HepG2 (cell line): ENCODE measurements at regions not wholly inside any gene's neighbourhood (a gene's known extent, or its start where the extent isn't known, plus 50 kb on each side); places are given as distances from the start of the nearest gene placed in this dataset.
A peak's percentile ranks its signal among the peaks of the same experiment; 100 is the strongest.
"Not testable (repeated sequence)": the region's sequence is repeated elsewhere in the genome, so short reads cannot be mapped to it uniquely, and the experiment has no call there.

Experiments
- ATAC-seq: fragments of 200-7000 bp; cut with Tn5 transposase; 3 replicates; pipeline ENCODE4 v1.9.1; 2020; ENCODE audit warnings: mild to moderate bottlenecking, moderate library complexity
- BruUV-seq: library from RNA; stranded (reverse); fragments of 400-500 nt; replicated peaks from 2 replicates; lab custom pipeline; 2021; lab: Mats Ljungman, UMichigan
- CTCF ChIA-PET: fragments of 300-600 bp; formaldehyde crosslinking; extraction: SDS; loops from one replicate; lab custom pipeline; 2021; ENCODE audit warnings: low total read pairs, inconsistent platforms, low intra/inter-chr PET ratio; lab: Yijun Ruan, JAX
- POLR2A ChIA-PET: fragments of 350-600 bp; sonication (Branson Sonifier 250); formaldehyde crosslinking; loops from one replicate; lab custom pipeline; 2020; ENCODE audit warnings: antibody characterized with exemption, inconsistent platforms; lab: Yijun Ruan, JAX
- DNase-seq: peaks from one replicate; pipeline ENCODE4 v3.0.0-alpha.2; 2015; ENCODE audit warnings: low spot score
- FAIRE-seq: peaks from 3 replicates; lab custom pipeline; 2011; peaks lifted over from hg19 to GRCh38; lab: Jason Lieb, UNC
- H2AFZ ChIP-seq: one replicate; pipeline ENCODE4 v1.6.1; 2011; ENCODE audit warnings: low read length, inconsistent platforms
- H3K27ac ChIP-seq: fragments of 300-600 bp; 3 replicates; pipeline ENCODE4 v1.8.0; 2011; ENCODE audit warnings: mixed run types, mild to moderate bottlenecking, mixed read lengths, low read length, inconsistent platforms; ENCODE audit not compliant: insufficient read depth; ENCODE audit errors: extremely low read length
- H3K27me3 ChIP-seq, 2 experiments: fragments of 200-600 bp in 1 of 2; 2 replicates in 1 of 2; 3 replicates in 1 of 2; pipeline versions ENCODE4 v1.6.0 to v1.8.0; 2011; ENCODE audit warnings: low read length in 2 of 2, mild to moderate bottlenecking in 2 of 2, moderate library complexity in 2 of 2, inconsistent platforms in 1 of 2; ENCODE audit not compliant: insufficient read depth in 2 of 2, control insufficient read depth in 1 of 2
- H3K36me3 ChIP-seq, 2 experiments: fragments of 200-600 bp in 1 of 2; replicated peaks in 1 of 2; 2 replicates in 1 of 2; 3 replicates in 1 of 2; pipeline versions ENCODE4 v1.5.1 to v1.8.0; 2011; ENCODE audit warnings: low read length in 2 of 2, inconsistent platforms in 1 of 2; ENCODE audit not compliant: insufficient read depth in 2 of 2, control insufficient read depth in 1 of 2
- H3K4me1 ChIP-seq: 2 replicates; pipeline ENCODE4 v1.5.1; 2012; ENCODE audit warnings: low read length, inconsistent platforms; ENCODE audit not compliant: insufficient read depth
- H3K4me2 ChIP-seq: 2 replicates; pipeline ENCODE4 v1.6.0; 2011; ENCODE audit warnings: low read depth, low read length, inconsistent platforms
- H3K4me3 ChIP-seq, 3 experiments: fragments of 200-600 bp in 1 of 3; sonication (generic), shearing (Covaris generic) in 1 of 3; replicated peaks in 1 of 3; 2 replicates each; pipeline ENCODE4 v1.5.1; 2011 to 2016; ENCODE audit warnings: low read length in 3 of 3, inconsistent platforms in 2 of 3, low read depth in 2 of 3, mild to moderate bottlenecking in 2 of 3, control low read depth in 1 of 3, mixed read lengths in 1 of 3; ENCODE audit not compliant: insufficient read depth in 1 of 3
- H3K79me2 ChIP-seq: one replicate; pipeline ENCODE4 v1.6.1; 2011; ENCODE audit warnings: low read length, inconsistent platforms; ENCODE audit not compliant: insufficient read depth
- H3K9ac ChIP-seq: 2 replicates; pipeline ENCODE4 v1.6.0; 2011; ENCODE audit warnings: mild to moderate bottlenecking, low read depth, low read length, inconsistent platforms; ENCODE audit not compliant: insufficient read depth
- H3K9me3 ChIP-seq: 2 replicates; pipeline ENCODE4 v1.5.1; 2012; ENCODE audit warnings: mild to moderate bottlenecking, low read length
- H4K20me1 ChIP-seq: 2 replicates; pipeline ENCODE4 v1.6.0; 2011; ENCODE audit warnings: inconsistent platforms, mild to moderate bottlenecking, low read length, moderate library complexity; ENCODE audit not compliant: insufficient read depth
- ARNT ChIP-seq: fragments of 450-650 bp; IDR thresholded peaks from 2 replicates; pipeline ENCODE4 v1.6.1; 2017
- ATF7 ChIP-seq, 2 experiments: fragments of 450-650 bp in 1 of 2; sonication (generic) in 1 of 2; formaldehyde crosslinking in 1 of 2; IDR thresholded peaks; 2 replicates each; pipeline versions ENCODE4 v1.4.0 to v1.6.1; 2016 to 2020; ENCODE audit warnings: antibody characterized with exemption in 1 of 2, mild to moderate bottlenecking in 1 of 2, missing genetic modification reagents in 1 of 2
- ATM ChIP-seq: fragments of 450-650 bp; IDR thresholded peaks from 2 replicates; pipeline ENCODE4 v1.7.1; 2017; ENCODE audit warnings: mild to moderate bottlenecking, borderline replicate concordance
- FOXA1 ChIP-seq, 2 experiments: fragments of 450-650 bp in 1 of 2; sonication (generic) in 1 of 2; formaldehyde crosslinking in 1 of 2; IDR thresholded peaks; 2 replicates each; pipeline versions ENCODE4 v1.4.0 to v1.6.1; 2016 to 2020; ENCODE audit warnings: missing genetic modification reagents in 1 of 2
- FOXK2 ChIP-seq: fragments of 450-650 bp; IDR thresholded peaks from 2 replicates; pipeline ENCODE4 v1.6.1; 2016
- FOXP1 ChIP-seq, 2 experiments: fragments of 450-650 bp in 1 of 2; IDR thresholded peaks; 2 replicates each; pipeline ENCODE4 v1.6.1; 2017 to 2018; ENCODE audit warnings: antibody characterized with exemption in 1 of 2
- NONO ChIP-seq, 2 experiments: fragments of 450-650 bp in 1 of 2; sonication (generic) in 1 of 2; formaldehyde crosslinking in 1 of 2; IDR thresholded peaks in 1 of 2; conservative IDR thresholded peaks in 1 of 2; 2 replicates each; pipeline versions ENCODE4 v1.6.1 to v1.8.0; 2017 to 2022; ENCODE audit warnings: mild to moderate bottlenecking in 1 of 2, missing genetic modification reagents in 1 of 2, moderate library complexity in 1 of 2
- PHB2 ChIP-seq: fragments of 450-650 bp; IDR thresholded peaks from 2 replicates; pipeline ENCODE4 v1.6.1; 2018; ENCODE audit not compliant: partially characterized antibody
- PLRG1 ChIP-seq: fragments of 450-650 bp; conservative IDR thresholded peaks from 2 replicates; pipeline ENCODE4 v1.6.1; 2016
- RAD51 ChIP-seq: fragments of 450-650 bp; IDR thresholded peaks from 2 replicates; pipeline ENCODE4 v1.6.1; 2016; ENCODE audit warnings: borderline replicate concordance
- TRIM22 ChIP-seq: fragments of 450-650 bp; IDR thresholded peaks from 2 replicates; pipeline ENCODE4 v1.6.1; 2017
- ZBTB40 ChIP-seq, 2 experiments: fragments of 450-650 bp in 1 of 2; sonication (generic) in 1 of 2; formaldehyde crosslinking in 1 of 2; IDR thresholded peaks; 2 replicates each; pipeline versions ENCODE4 v1.6.1 to v1.8.0; 2016 to 2022; ENCODE audit warnings: antibody characterized with exemption in 1 of 2, mild to moderate bottlenecking in 1 of 2, missing genetic modification reagents in 1 of 2
- ZNF274 ChIP-seq: sonication (generic); formaldehyde crosslinking; IDR thresholded peaks from 2 replicates; pipeline ENCODE4 v1.5.1; 2020; ENCODE audit warnings: mild to moderate bottlenecking, missing genetic modification reagents
- WGBS: methylation state at CpG from one replicate; pipeline ENCODE4 v1.1.6; 2017; ENCODE audit warnings: low lambda C conversion rate; 5-methylcytosine and 5-hydroxymethylcytosine counted together
- in situ Hi-C: cut with HindIII; loops from 2 replicates; pipeline ENCODE4 v1.10.0; 2017; ENCODE audit warnings: low pct_unique_long_range_greater_than_20kb; ENCODE audit not compliant: extremely low pct_ligation_motif_present
- intact Hi-C: fragments of 100-400 bp; cut with micrococcal nuclease; formaldehyde crosslinking; loops from one replicate; pipeline ENCODE4 v1.10.0; 2022; ENCODE audit not compliant: unreplicated experiment

GRCh38 chr21:7947422-7947821 lies 2574.0 kb upstream of the TPTE start (continued):
- TF ChIP-seq ZNF274 (CRISPR knock-in tag): no peak
- 0 out of 2 replicates have a peak, but pooled peaks have one; percentile 17 for TF ChIP-seq FOXP1 (IDR thresholded peaks at IDR 0.05)
- no peak for TF ChIP-seq FOXP1 (CRISPR knock-in tag; IDR thresholded peaks at IDR 0.05)
- TF ChIP-seq, all 625 proteins: peak for 12

- intact Hi-C loops; ATAC-seq; H3K27ac ChIP-seq; BruUV-seq; H3K4me3 ChIP-seq; POLR2A ChIA-PET; DNase-seq; H3K9me3 ChIP-seq; H4K20me1 ChIP-seq; in situ Hi-C loops; H3K4me2 ChIP-seq; H3K9ac ChIP-seq; H2AFZ ChIP-seq; H3K4me1 ChIP-seq; CTCF ChIA-PET; H3K79me2 ChIP-seq; H3K27me3 ChIP-seq; H3K36me3 ChIP-seq; FAIRE-seq; TF ChIP-seq FOXP1 (CRISPR knock-in tag; IDR thresholded peaks at IDR 0.05); FOXA1 (CRISPR knock-in tag; IDR thresholded peaks at IDR 0.05); ATF7 (CRISPR knock-in tag; IDR thresholded peaks at IDR 0.05); ZBTB40 (CRISPR knock-in tag; IDR thresholded peaks at IDR 0.05); NONO (CRISPR knock-in tag; conservative IDR thresholded peaks at IDR 0.05): not testable (repeated sequence)
- WGBS: 6% methylated on average over 7 of the region's 7 CpGs
- TF ChIP-seq FOXP1 (IDR thresholded peaks at IDR 0.05): peak; percentile 75
- peak; percentile 36 for TF ChIP-seq RAD51
- peak; percentile 20 for TF ChIP-seq PHB2
- TF ChIP-seq ATM: peak; percentile 65; the same call in 1 of the 2 replicates
- peak; percentile 37; the same call in 1 of the 2 replicates for TF ChIP-seq FOXA1 (IDR thresholded peaks at IDR 0.05)
- TF ChIP-seq TRIM22: peak; percentile 98
- TF ChIP-seq ATF7 (IDR thresholded peaks at IDR 0.05): peak; percentile 34; the same call in 1 of the 2 replicates
- peak; percentile 34 for TF ChIP-seq ZBTB40 (IDR thresholded peaks at IDR 0.05)
- peak; percentile 63 for TF ChIP-seq FOXK2
- TF ChIP-seq NONO (IDR thresholded peaks at IDR 0.05): peak; percentile 69; the same call in 1 of the 2 replicates
- peak; percentile 90 for TF ChIP-seq PLRG1
- peak; percentile 91 for TF ChIP-seq ARNT
These were observed 2572.7 kb upstream of the TPTE start for GRCh38 chr21:7948727-7949126.
